COLO668 (cell line): ENCODE measurements at regions not wholly inside any gene's neighbourhood (a gene's known extent, or its start where the extent isn't known, plus 50 kb on each side); places are given as distances from the start of the nearest gene placed in this dataset.
"Not testable (repeated sequence)": the region's sequence is repeated elsewhere in the genome, so short reads cannot be mapped to it uniquely, and the experiment has no call there.

ENCODE experiments used
- DNase-seq: peaks from one replicate; lab custom pipeline; 2025; ENCODE audit not compliant: unreplicated experiment; lab: John Stamatoyannopoulos, UW

DNA sequence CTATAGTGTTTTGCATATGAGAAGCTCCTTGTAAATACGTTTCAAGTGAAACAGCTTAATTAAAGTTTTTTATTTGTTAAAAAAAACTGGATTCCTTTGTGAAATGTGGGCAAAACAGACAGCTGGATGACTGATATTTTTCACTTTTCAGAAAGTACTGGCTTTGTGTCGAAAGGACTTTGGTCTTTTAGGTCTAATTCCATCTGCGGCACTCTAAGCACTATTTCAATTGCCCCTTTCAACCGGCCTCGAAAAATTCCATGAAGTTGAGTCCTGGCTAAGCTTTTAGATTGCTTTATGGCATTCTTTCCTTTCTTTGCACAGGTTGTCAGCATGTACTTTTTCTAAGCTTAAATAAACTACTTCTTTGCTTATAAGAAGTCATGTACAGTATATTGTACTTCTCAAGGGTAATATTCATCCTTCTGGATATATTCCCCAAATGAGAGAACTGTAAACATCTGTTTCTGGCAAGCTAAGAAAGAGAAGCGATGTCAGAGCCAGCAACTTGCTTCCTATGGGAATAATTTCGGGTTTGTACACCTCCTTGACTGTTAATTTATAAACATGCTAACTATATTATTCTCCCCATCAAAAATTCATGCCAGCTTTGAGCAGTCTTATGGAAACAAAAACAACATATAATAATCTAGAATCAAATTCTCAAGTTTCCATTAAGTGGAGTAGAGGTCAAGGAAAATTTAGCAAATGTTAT lies 611.3 kb downstream of the ETNK1 start:
- DNase-seq, result no peak

DNA sequence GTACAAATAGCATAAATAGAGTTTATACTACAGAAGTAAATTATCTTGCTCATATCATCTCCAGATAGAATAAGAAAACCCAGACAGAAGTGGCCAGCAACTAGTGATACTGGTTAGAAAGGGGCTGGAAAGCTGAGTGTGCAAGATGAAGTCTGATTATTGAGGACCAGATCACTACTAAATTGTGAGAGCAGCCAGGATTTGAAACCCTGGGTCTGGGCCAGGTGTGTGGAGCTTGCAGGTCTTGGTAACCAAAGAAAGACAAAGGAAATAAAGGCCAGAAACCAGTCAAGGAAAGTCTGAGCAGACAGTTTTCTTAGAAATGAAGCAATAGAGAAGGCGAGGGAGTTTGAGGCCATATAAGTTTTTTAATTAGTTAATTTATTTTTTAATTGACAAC lies 611.8 kb downstream of the ETNK1 start:
- DNase-seq, result no peak

DNA sequence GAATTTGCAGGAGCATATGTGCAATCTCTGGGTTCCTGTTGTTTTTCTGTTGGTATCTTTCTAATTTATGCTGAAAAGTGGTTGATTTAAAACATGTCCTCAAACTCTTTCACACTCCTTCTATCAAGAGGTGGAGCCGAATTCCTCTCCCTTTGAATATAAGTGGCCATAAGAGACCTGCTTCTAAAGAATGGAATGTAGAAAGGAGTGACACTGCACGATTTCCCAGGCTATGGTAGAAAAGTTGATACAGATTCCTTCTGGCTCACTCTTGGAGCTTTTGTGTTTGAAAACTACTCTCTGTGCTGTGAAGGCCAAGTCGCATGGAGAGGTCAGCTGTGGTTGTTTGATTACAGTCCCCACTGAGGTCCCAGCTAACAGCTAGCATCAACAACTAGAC lies 613.2 kb downstream of the ETNK1 start:
- DNase-seq, result no peak

DNA sequence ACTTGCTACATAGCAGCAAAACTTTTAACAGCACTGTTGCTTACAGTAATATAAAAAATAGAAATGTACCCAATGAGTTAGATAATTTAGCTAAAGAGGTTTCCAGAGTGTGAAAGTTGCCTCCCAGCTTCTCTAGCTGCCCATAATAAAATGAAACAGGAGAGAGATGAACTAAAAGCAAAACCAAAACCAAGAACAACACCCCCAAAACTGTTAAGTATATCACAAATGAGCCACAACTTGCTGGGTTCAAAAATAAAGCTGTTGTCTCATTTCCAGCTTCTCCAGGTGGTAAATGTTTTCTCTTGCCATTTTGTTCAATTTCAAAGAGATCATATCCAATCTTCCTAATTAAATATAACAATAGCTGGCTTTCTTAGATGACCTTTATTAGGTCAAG lies 614.0 kb downstream of the ETNK1 start:
- DNase-seq, result no peak

DNA sequence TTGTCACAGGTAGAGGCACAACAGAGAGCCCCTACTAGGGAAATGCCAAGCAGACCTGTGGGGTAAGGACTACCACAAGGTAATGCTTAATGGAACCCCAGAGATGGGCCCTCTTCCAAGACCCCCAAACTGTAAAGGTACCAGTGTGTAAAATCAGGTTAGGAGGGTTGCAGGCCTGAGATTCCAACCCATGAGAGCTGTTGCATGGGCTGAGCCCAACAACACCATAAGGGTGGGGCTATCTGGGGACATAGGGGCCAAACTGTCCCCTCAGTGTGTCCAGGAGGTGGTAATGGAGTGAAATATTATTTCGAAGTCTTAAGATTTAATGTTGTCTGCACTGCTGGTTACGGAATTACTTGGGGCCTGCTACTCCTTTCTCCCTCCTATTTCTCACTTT lies 620.2 kb downstream of the ETNK1 start:
- DNase-seq, result no peak

DNA sequence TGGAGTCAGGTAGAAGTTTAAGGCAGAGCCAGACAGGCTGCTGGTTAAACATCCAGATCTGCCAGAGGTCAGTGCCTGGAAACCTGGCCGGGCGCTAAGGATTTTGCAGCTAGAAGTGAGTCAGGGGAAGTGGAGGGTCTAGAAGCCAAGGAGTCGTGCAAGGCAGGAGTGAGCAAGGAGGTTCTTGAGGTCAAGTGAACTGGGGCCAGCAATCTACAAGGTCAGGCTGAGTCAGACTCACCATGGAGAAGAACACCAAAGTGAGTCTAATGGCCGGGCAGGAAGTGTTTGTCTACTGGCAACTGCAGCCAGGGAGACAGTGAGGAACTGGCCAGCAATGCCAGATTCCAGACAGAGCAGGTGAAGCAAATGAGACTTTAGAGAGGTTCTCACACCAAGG lies 628.2 kb downstream of the ETNK1 start:
- DNase-seq, result no peak

DNA sequence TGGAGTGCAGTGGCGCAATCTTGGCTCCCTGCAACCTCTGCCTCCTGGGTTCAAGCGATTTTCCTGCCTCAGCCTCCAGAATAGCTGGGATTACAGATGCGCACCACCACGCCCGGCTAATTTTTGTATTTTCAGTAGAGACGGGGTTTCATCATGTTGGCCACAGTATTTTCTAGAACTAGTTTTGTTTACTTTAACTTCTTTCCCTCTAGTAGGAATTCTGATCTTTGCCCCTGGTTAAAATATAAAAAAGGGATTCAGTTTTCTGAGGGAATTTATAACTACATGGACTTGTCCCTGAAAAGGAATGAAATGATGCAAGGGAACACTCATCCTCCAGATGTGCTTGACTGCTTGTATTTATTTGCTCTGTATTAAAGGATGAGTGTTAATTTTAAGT lies 628.9 kb downstream of the ETNK1 start:
- DNase-seq, result not testable (repeated sequence)

DNA sequence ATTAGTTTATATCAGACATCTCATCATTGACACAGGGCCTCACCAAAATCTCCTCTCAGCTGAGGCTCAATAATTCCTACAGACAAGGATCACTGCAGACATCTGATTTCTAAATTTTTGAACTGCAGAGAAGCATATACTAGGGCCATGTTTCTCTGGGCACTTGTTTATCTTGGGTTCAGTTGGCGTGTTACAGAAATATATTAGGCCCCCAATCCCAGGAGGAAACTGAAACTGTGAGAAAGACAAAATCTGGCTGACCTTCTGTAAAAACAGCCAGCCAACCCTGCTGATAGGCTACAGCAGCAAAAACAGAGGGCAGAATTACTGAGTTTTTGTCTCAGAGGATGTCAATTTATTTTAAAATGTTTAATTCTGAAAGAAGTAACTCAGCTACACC lies 634.6 kb downstream of the ETNK1 start:
- DNase-seq, result no peak

DNA sequence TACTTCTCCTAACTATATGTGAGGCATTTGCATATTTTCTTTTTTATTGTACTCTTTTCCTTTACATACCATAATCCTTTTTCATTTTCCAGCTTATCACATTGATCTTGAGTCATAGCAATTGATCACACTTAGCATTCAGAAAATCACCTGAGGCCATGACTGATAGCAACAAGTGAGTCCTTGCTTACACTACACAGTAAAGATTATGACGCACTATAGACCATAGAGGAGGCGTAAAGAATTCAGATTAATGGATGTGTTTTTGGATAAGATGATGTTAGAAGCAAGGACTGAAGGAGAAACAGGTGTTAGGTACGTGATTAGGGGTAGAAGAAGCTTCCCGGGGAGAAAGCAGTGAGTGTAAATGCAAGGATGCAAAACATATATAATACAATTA lies 637.7 kb downstream of the ETNK1 start:
- no peak for DNase-seq

DNA sequence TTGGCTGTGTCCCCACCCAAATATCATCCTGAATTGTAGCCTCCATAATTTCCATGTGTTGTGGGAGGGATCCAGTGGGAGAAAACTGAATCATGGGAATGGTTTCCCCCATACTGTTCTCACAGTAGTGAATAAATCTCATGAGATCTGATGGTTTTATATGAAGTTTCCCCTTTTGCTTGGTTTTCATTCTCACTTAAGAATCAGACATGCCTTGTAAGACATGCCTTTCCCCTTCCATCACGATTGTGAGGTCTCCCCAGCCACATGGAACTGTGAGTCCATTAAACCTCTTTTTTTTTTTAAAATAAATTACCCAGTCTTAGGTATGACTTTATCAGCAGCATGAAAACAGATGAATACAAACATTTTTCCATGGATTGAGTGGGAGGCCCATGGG lies 652.9 kb downstream of the ETNK1 start:
- no peak for DNase-seq

DNA sequence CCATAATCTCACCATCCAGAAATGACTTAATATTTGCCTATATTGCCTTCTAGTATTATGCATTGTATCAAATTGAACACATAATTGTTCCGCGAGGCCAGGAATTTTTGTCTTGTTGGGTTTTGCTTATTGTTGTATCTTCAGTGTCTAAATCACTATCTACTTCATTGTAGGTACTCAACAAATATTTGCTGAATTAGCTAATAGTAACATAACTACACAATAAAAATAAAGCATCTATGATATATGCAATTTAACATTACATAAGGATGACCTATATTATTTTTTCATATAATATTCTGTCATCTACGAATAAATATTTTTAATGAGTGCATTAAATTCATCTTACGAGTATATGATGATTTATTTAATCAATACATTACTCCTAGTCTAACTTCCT lies 656.3 kb downstream of the ETNK1 start:
- DNase-seq, result no peak

DNA sequence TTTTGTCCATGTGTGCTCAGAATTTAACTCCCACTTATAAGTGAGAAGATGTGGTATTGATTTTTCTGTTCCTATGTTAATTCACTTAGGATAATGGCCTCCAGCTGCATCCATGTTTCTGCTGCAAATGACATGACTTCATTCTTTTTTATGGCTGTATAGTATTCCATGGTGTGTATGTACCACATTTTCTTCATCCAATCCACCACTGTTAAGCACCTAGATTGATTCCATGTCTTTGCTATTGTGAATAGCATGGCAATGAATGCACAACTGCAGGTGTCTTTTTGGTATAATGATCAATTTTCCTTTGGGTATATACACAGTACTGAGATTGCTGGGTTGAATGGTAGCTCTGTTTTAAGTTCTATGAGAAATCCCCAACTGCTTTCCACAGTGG lies 657.7 kb downstream of the ETNK1 start:
- DNase-seq, result no peak

DNA sequence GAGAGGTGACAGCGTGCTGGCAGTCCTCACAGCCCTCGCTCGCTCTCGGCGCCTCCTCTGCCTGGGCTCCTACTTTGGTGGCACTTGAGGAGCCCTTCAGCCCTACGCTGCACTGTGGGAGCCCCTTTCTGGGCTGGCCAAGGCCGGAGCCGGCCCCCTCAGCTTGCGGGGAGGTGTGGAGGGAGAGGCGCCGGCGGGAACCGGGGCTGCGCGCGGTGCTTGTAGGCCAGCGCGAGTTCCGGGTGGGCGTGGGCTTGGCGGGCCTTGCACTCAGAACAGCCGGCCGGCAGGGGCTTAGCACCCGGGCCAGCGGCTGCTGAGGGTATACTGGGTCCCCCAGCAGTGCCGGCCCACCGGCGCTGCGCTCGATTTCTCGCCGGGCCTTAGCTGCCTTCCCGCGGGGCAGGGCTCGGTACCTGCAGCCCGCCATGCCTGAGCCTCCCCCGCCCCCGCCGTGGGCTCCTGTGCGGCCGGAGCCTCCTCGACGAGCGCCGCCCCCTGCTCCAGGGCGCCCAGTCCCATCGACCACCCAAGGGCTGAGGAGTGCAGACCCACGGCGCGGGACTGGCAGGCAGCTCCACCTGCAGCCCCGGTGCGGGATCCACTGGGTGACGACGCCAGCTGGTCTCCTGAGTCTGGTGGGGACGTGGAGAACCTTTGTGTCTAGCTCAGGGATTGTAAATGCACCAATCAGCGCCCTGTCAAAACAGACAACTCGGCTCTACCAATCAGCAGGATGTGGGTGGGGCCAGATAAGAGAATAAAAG lies 661.0 kb downstream of the ETNK1 start:
- not testable (repeated sequence) for DNase-seq

DNA sequence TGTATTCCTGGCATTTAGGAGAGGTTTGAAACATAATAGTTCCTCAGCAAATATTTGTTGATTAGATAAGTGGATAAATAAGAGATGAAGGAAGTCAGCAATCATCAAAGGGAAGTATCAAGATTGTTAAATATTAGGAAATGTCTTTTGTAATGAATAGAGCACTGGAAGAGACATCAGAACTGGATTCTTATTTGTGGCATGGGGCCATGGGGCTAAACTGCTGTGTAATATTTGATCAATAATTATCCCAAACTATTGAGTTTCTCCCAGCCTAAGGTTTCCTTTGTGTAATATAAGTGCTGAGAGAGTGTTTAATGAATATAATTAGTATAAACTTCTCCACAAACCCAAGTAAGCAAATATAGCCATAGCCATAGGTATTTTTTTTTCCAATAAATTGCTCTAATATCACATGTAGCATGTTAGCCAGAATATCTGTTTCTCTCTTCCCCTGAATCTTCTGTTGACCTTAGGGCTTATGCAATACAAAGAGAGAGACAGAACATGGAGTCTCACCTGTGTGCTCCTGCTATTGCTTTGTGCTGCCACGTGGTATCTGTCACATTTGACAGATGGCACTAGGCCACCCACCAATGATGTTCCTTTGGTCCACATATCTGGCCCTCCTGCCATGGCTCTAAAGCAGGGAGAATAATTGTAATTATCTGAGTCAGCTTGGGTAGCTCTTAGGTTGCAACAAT lies 658.7 kb downstream of the SOX5 start:
- DNase-seq, result no peak

DNA sequence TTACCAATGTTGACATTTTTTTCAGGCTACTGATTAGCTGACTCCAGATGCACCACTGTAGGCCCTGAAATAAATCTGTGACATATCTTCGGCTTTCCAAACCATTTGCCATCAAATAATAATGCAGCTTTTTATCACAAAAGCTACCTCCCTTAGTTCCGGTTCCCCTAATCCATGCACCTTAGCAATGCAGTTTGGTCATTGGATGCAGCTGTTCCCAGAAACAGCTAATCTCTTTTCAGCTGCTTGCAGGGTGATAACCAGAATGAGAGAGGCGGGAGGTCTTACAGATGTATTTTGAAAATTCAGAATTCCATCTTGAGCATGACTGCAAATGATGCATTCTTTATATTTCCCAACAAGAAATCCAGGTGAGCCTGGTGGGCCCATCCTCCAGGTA lies 646.2 kb downstream of the SOX5 start:
- DNase-seq, result no peak

DNA sequence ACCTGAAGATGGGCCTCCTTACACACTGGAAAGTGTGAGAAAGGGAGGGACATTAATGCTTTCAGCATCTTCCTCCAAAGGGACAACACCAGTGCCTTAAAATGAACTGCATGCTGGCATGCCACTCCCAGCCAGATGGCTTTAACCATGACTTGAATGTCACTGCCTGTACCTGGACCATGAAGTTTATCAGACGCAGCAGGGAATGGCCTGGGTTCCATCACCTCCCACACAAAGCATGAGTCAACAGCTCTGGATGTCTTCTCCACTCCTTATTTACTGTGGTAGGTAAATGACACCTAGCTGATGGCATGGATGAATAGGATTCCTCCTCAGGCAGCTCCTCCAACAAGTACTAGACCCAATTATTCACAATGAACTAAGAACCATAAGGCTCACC lies 645.6 kb downstream of the SOX5 start:
- no peak for DNase-seq

DNA sequence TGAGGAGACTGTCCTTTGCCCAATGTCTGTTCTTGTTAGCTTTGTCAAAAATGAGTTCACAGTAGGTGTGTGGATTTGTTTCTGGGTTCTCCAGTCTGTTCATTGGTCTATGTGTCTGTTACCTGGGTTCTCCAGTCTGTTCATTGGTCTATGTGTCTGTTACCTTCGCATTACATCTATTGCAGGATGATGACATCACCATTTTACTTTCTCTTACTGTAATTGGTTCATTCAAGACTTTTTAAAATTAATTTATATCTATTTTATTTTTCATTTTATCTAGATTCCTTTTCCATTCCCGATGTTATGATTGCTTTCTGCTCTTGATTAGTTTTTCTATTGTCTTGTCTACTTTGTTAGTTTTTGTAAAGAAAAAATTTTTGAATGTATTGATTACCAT lies 615.5 kb downstream of the SOX5 start:
- no peak for DNase-seq

DNA sequence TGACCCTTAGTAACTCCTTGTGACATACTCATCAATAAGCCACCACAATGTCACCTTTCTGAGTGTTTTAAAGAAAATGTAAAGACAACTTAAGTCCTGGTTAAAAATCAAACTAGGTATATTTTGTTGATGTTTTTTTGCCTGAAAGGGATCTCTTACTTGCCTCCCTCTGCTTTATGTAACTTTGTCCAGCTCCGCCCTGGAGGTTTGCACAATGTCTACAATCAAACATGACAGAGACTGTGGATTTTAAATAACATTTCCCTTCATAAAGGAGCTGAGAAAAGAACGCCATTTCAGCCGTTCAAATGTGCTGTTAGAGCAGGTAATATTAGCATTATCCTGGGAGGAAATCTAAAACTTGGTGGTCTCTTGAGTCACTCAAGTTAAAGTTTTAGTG lies 613.9 kb downstream of the SOX5 start:
- no peak for DNase-seq

DNA sequence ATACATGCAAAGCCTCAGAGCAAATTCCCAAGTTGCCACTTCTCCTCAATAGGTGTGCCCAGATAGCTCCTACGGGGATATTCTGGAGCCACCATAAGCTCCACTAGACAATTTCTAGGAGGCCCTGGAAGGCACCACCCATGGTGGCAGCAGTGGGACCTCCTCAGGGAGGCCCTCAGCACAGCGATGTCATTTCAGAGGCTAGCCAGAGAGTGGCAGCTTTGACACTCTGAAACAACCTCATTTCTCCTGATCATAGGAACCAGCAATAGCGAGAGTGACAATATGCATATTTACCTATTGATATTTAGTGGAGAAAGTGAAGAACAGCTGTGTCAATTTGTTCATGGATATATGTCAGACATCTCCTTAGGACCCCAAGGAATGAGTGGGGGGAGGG lies 612.3 kb downstream of the SOX5 start:
- DNase-seq, result no peak

DNA sequence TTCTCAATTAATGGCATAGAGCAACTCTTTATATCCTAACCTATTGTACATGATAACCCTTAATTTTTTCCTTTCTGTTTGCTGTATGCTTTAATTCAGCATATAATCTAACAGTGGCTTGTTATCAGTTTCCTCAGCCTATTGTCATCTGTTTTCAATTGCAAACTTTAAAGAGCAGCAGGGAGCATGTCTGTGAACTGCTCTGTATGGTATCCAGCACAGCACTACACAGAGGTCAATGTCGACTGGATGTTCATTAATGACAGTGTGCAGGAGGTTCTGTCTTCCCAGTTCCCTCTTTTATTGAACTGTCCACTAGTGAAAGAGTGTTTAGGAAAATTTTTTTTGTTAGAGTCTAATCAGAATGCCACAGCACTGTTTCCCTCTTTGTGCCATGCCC lies 609.1 kb downstream of the SOX5 start:
- no peak for DNase-seq

DNA sequence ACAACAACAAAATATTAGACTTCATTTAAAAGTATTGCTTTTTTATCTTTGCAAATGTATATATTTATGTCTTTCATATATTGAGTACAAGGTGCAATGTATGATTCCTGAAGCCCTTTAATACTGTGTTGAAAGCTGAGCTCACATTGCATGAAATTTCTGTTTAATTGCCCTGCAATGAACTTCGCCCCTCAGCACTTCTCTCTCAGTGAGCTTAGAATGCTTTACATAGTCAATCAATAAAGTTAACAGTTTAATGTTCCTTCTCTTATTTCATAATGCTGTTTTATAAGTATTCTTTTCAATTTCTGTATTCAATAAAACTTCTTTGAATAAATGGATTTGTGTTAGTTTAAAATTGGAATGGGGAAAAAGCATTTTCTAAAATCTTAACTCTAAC lies 607.1 kb downstream of the SOX5 start:
- DNase-seq, result no peak

DNA sequence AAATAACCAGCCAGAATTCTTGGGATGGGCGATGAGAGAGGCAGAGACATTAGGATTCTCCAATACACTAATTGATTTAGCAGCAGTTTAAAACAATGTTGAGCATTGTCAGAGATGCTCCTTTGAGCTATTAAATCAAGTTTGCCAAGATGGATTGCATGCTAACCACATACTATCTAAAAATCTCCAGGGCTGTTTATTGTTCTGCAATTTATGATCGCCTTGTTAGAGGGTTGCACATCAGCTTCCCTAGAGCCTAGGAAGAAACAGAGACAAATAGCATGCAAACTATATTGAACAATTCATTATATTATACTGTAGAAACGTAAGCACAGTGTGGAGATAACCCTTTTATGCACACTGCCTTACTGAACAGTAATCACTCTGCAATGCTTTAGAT lies 599.9 kb downstream of the SOX5 start:
- DNase-seq, result no peak
